ENCODE measurements at regions not wholly inside any gene's neighbourhood (a gene's known extent, or its start where the extent isn't known, plus 50 kb on each side); places are given as distances from the start of the nearest gene placed in this dataset.
"Not testable (repeated sequence)": the region's sequence is repeated elsewhere in the genome, so short reads cannot be mapped to it uniquely, and the experiment has no call there.

DNA sequence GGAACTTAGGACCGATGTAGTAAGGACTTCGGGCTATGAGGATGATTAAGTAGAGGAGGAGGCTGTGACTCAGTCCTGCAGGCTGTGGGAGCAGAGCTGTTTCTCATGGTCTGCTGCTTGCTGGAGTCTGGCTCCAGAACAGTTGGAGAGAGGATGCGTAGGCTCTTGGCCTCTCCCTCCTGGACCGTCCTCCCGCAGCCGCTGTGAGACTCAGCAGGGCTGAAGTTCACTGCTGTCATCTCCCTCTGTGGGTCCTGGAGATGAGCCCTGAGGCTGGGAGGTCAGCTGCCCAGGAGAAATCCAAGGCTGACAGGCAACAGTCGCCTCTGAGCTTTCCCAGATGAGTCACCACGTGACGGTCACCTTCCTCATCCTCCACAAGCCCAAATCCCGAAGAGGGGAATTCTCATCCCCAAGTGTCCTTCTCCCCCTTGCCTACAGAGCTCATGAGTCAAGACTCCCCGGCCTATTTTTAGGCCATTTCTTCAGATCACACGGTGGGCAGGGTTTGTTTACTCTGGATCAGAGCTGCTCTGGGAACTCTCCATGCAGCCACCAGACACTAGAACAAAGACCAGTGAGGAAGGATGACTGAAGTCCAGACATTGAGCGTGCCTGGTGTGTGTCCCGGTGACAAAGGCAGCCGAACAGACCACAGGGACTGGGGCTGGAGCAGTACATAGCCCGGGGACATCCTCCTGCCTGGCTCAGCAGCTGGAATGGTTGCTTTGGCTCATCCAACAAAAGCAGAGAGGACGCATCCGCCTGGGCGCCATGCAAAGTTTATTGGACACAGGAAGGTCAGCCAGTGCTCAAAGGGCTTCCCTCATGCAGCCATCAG lies 137.3 kb upstream of the ZNF469 start:
- TF ChIP-seq, protein P1, sequence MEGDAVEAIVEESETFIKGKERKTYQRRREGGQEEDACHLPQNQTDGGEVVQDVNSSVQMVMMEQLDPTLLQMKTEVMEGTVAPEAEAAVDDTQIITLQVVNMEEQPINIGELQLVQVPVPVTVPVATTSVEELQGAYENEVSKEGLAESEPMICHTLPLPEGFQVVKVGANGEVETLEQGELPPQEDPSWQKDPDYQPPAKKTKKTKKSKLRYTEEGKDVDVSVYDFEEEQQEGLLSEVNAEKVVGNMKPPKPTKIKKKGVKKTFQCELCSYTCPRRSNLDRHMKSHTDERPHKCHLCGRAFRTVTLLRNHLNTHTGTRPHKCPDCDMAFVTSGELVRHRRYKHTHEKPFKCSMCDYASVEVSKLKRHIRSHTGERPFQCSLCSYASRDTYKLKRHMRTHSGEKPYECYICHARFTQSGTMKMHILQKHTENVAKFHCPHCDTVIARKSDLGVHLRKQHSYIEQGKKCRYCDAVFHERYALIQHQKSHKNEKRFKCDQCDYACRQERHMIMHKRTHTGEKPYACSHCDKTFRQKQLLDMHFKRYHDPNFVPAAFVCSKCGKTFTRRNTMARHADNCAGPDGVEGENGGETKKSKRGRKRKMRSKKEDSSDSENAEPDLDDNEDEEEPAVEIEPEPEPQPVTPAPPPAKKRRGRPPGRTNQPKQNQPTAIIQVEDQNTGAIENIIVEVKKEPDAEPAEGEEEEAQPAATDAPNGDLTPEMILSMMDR (IDR thresholded peaks at IDR 0.05) = not testable (repeated sequence)
- peak in 1 of 2 donors; percentile 39 for TF ChIP-seq EP300 (IDR thresholded peaks at IDR 0.05)
- TF ChIP-seq POLR2A (IDR thresholded peaks at IDR 0.05) = not testable (repeated sequence)
